Neuronal stem cell (in vitro differentiated cells): ENCODE measurements at regions not wholly inside any gene's neighbourhood (a gene's known extent, or its start where the extent isn't known, plus 50 kb on each side); places are given as distances from the start of the nearest gene placed in this dataset.

ENCODE experiments used
- DNase-seq: peaks from one replicate; pipeline ENCODE4 v3.0.0-alpha.2; 2013; ENCODE audit warnings: low spot score
- H2AFZ ChIP-seq: one replicate; pipeline ENCODE4 v1.6.1; 2013; ENCODE audit warnings: mild to moderate bottlenecking, low read length, inconsistent platforms
- H2AK5ac ChIP-seq: 2 replicates; pipeline ENCODE4 v1.6.1; 2013; ENCODE audit warnings: low read depth, mild to moderate bottlenecking, inconsistent platforms, low read length, moderate library complexity, mixed read lengths
- H2BK120ac ChIP-seq: 2 replicates; pipeline ENCODE4 v1.6.1; 2013; ENCODE audit warnings: low read depth, mild to moderate bottlenecking, inconsistent platforms, low read length, moderate library complexity, mixed read lengths
- H2BK12ac ChIP-seq: one replicate; pipeline ENCODE4 v1.6.1; 2013; ENCODE audit warnings: low read length, inconsistent platforms
- H2BK15ac ChIP-seq: 2 replicates; pipeline ENCODE4 v1.6.1; 2013; ENCODE audit warnings: mild to moderate bottlenecking, low read length, inconsistent platforms, mixed read lengths
- H2BK5ac ChIP-seq: one replicate; pipeline ENCODE4 v1.6.1; 2013; ENCODE audit warnings: inconsistent platforms, mild to moderate bottlenecking, low read length, moderate library complexity
- H3K14ac ChIP-seq: one replicate; pipeline ENCODE4 v1.6.1; 2013; ENCODE audit warnings: low read length, inconsistent platforms
- H3K18ac ChIP-seq: 2 replicates; pipeline ENCODE4 v1.6.1; 2013; ENCODE audit warnings: low read length, inconsistent platforms
- H3K23ac ChIP-seq: 2 replicates; pipeline ENCODE4 v1.6.1; 2013; ENCODE audit warnings: low read depth, mild to moderate bottlenecking, mixed read lengths, low read length, inconsistent platforms; ENCODE audit not compliant: poor library complexity
- H3K27ac ChIP-seq: replicated peaks from 3 replicates; pipeline ENCODE4 v1.5.1; 2013; ENCODE audit warnings: low read length, inconsistent platforms
- H3K27me3 ChIP-seq, 3 experiments: 2 replicates each; pipeline ENCODE4 v1.6.1; 2013; ENCODE audit warnings: low read length in 3 of 3, mild to moderate bottlenecking in 2 of 3, inconsistent platforms in 1 of 3, low read depth in 1 of 3, mixed read lengths in 1 of 3, moderate library complexity in 1 of 3; ENCODE audit not compliant: control insufficient read depth in 3 of 3, insufficient read depth in 3 of 3
- H3K36me3 ChIP-seq, 2 donors: replicated peaks in 1 of 2; 2 replicates each; pipeline ENCODE4 v1.6.1; 2013; ENCODE audit warnings: low read length in 2 of 2; ENCODE audit not compliant: control insufficient read depth in 2 of 2, insufficient read depth in 2 of 2
- H3K4ac ChIP-seq: 2 replicates; pipeline ENCODE4 v1.6.1; 2013; ENCODE audit warnings: inconsistent platforms, mild to moderate bottlenecking, low read length, moderate library complexity
- H3K4me1 ChIP-seq, 2 donors: 1 replicate in 1 of 2; 2 replicates in 1 of 2; pipeline ENCODE4 v1.6.1; 2013; ENCODE audit warnings: low read length in 2 of 2, low read depth in 1 of 2; ENCODE audit not compliant: control insufficient read depth in 2 of 2, insufficient read depth in 1 of 2
- H3K4me2 ChIP-seq: one replicate; pipeline ENCODE4 v1.6.1; 2013; ENCODE audit warnings: mild to moderate bottlenecking, low read length, inconsistent platforms; ENCODE audit not compliant: insufficient read depth, poor library complexity, severe bottlenecking
- H3K4me3 ChIP-seq, 2 donors: 2 replicates each; pipeline ENCODE4 v1.5.1; 2013; ENCODE audit warnings: low read length in 2 of 2, mild to moderate bottlenecking in 2 of 2, inconsistent platforms in 1 of 2, moderate library complexity in 1 of 2
- H3K79me1 ChIP-seq: one replicate; pipeline ENCODE4 v1.6.1; 2013; ENCODE audit warnings: low read depth, mild to moderate bottlenecking, inconsistent platforms, low read length, moderate library complexity
- H3K9ac ChIP-seq: one replicate; pipeline ENCODE4 v1.6.1; 2013; ENCODE audit warnings: mild to moderate bottlenecking, low read depth, low read length, inconsistent platforms; ENCODE audit not compliant: poor library complexity
- H3K9me3 ChIP-seq, 2 donors: replicated peaks in 1 of 2; 2 replicates each; pipeline versions ENCODE3 to v1.6.1; 2013; ENCODE audit warnings: low read length in 2 of 2, mild to moderate bottlenecking in 2 of 2, inconsistent platforms in 1 of 2, low read depth in 1 of 2, mixed read lengths in 1 of 2, moderate library complexity in 1 of 2; ENCODE audit not compliant: control insufficient read depth in 2 of 2, insufficient read depth in 1 of 2
- H4K8ac ChIP-seq: one replicate; pipeline ENCODE4 v1.6.1; 2013; ENCODE audit warnings: low read depth, mild to moderate bottlenecking, inconsistent platforms, low read length, moderate library complexity
- H4K91ac ChIP-seq: one replicate; pipeline ENCODE4 v1.6.1; 2013; ENCODE audit warnings: low read length, low read depth, mild to moderate bottlenecking, inconsistent platforms; ENCODE audit not compliant: poor library complexity
- WGBS, 2 donors: extraction: QIAGEN DNeasy Blood & Tissue Kit; methylation state at CpG; one replicate each; pipeline ENCODE4 v1.1.7; 2013; ENCODE audit warnings: missing lambda C conversion rate in 2 of 2, mixed read lengths in 1 of 2; ENCODE audit not compliant: insufficient read length in 2 of 2, insufficient replicate concordance in 1 of 2; ENCODE audit errors: extremely low coverage in 2 of 2; 5-methylcytosine and 5-hydroxymethylcytosine counted together

DNA sequence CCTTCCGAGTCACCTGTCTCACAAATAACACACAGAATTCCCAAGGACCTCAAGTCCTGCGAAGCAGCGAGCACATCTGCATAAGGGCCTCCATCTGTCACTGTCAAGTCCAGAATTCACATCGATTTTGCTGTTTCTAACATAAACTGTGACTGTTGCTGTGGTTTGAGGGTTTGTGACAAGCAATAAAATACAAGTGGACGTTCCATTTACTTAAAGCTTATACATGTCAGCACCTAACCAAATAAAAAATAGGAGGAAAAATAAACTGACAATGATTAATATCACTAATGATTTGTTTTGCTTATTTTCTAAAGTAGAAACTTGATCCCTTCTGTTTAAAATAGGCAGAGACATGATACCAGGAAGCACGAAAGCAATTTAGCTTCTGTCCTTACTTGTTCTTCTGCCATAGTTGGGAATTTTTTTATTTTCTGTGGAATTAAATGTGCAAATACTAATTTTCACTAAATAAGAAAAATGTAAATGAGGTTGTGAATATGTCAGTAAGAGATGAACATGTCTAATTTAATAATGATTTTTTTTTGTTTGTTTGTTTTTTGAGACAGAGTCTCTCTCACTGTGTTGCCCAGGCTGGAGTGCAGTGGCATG lies 279.1 kb downstream of the FGF9 start:
- no peaks in the 10 kb centered on the region for H3K27me3 ChIP-seq
- no peak overlapping the region for H2BK12ac ChIP-seq
- no peak overlapping the region for H3K14ac ChIP-seq
- no CpG with 5 or more reads among the region's 6 CpGs for whole genome bisulfite sequencing, 2 donors
- H2AFZ ChIP-seq = no peak overlapping the region
- no peak overlapping the region for H3K23ac ChIP-seq
- H3K4me2 ChIP-seq = no peak overlapping the region
- no peak overlapping the region for H3K4ac ChIP-seq
- no peak overlapping the region for H4K91ac ChIP-seq
- H4K8ac ChIP-seq = no peak overlapping the region
- H3K4me3 ChIP-seq = no peak overlapping the region
- no peak overlapping the region for H2BK5ac ChIP-seq
- H3K9ac ChIP-seq = no peak overlapping the region
- H3K79me1 ChIP-seq = no peaks in the 10 kb centered on the region
- H3K4me1 ChIP-seq = peaks cover 0 to 2% of the 10 kb centered on the region in 2 donors
- no peaks in the 10 kb centered on the region for H3K36me3 ChIP-seq
- DNase-seq = no peak
- no peak overlapping the region for H3K18ac ChIP-seq
- H3K9me3 ChIP-seq = peaks cover 1 to 6% of the 10 kb centered on the region in 2 donors
- no peak overlapping the region for H2AK5ac ChIP-seq
- no peak overlapping the region for H2BK120ac ChIP-seq
- no peak overlapping the region for H3K27ac ChIP-seq
- H2BK15ac ChIP-seq = no peak overlapping the region

DNA sequence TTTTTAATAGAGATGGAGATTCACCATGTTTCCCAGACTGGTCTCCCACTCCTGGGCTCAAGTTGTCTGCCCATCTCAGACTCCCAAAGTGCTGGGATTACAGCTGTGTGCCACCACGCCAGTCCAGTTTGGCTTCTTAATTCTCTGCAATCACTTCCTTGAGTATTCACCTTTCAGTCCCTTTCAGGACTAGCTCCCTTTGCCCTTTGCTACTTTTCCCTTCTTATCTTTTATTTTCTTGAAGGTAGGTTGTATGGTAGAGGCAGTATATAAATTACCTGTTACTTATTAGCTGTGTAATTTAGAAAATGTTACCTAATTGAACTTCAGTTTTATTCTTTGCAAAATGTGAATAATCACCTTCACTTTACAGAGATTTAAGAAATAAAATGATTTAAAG lies 285.8 kb downstream of the FGF9 start:
- Histone ChIP-seq H4K8ac (no peak overlapping the region), H3K4ac (no peak overlapping the region), H3K4me3 (no peak overlapping the region), H3K27me3 (no peaks in the 10 kb centered on the region), H3K36me3 (no peaks in the 10 kb centered on the region), H4K91ac (no peak overlapping the region), H3K14ac (no peak overlapping the region), H3K4me1 (no peaks in the 10 kb centered on the region), H3K18ac (no peak overlapping the region), H2AK5ac (no peak overlapping the region), H3K23ac (no peak overlapping the region), H3K27ac (no peak overlapping the region), H3K4me2 (no peak overlapping the region), H2BK120ac (no peak overlapping the region), H2AFZ (no peak overlapping the region), H2BK15ac (no peak overlapping the region), H2BK12ac (no peak overlapping the region), H3K9me3 (no peaks in the 10 kb centered on the region), H3K79me1 (no peaks in the 10 kb centered on the region), H3K9ac (no peak overlapping the region), H2BK5ac (no peak overlapping the region)
- DNase-seq = no peak
- no CpG with 5 or more reads among the region's 1 CpG for WGBS, 2 donors

- no peaks in the 10 kb centered on the region for H3K79me1 ChIP-seq
- H2AK5ac ChIP-seq = no peak overlapping the region
- H2AFZ ChIP-seq = no peak overlapping the region
- H2BK12ac ChIP-seq = no peak overlapping the region
- H3K4me3 ChIP-seq = no peak overlapping the region
- H3K4me2 ChIP-seq = no peak overlapping the region
- no peaks in the 10 kb centered on the region for H3K36me3 ChIP-seq
- H3K23ac ChIP-seq = no peak overlapping the region
- no peaks in the 10 kb centered on the region for H3K9me3 ChIP-seq
- H2BK15ac ChIP-seq = no peak overlapping the region
- H2BK5ac ChIP-seq = no peak overlapping the region
- no peak overlapping the region for H4K91ac ChIP-seq
- H3K9ac ChIP-seq = no peak overlapping the region
- H3K27ac ChIP-seq = no peak overlapping the region
- H3K18ac ChIP-seq = no peak overlapping the region
- no peak overlapping the region for H3K14ac ChIP-seq
- no peaks in the 10 kb centered on the region for H3K27me3 ChIP-seq
- no peaks in the 10 kb centered on the region for H3K4me1 ChIP-seq
- no peak overlapping the region for H4K8ac ChIP-seq
- H2BK120ac ChIP-seq = no peak overlapping the region
- no peak overlapping the region for H3K4ac ChIP-seq
- no peak for DNase-seq
Observed at GRCh38 chr13:21957833-21958232, 287.0 kb downstream of the FGF9 start.

GRCh38 chr13:21960108-21960507 lies 289.2 kb downstream of the FGF9 start:
- no peak overlapping the region for H2BK120ac ChIP-seq
- H3K18ac ChIP-seq = no peak overlapping the region
- no peak overlapping the region for H3K27ac ChIP-seq
- no peaks in the 10 kb centered on the region for H3K9me3 ChIP-seq
- no peak overlapping the region for H3K4me3 ChIP-seq
- no peak overlapping the region for H4K8ac ChIP-seq
- no peak overlapping the region for H2BK15ac ChIP-seq
- H2BK12ac ChIP-seq = no peak overlapping the region
- H3K79me1 ChIP-seq = no peaks in the 10 kb centered on the region
- no peaks in the 10 kb centered on the region for H3K27me3 ChIP-seq
- whole genome bisulfite sequencing, 2 donors = no CpG with 5 or more reads among the region's 3 CpGs
- H3K4me1 ChIP-seq = no peaks in the 10 kb centered on the region
- no peak overlapping the region for H3K23ac ChIP-seq
- no peak overlapping the region for H2AK5ac ChIP-seq
- no peak overlapping the region for H3K14ac ChIP-seq
- H3K4ac ChIP-seq = no peak overlapping the region
- no peak overlapping the region for H3K9ac ChIP-seq
- H2BK5ac ChIP-seq = no peak overlapping the region
- H2AFZ ChIP-seq = no peak overlapping the region
- H3K36me3 ChIP-seq = no peaks in the 10 kb centered on the region
- no peak overlapping the region for H4K91ac ChIP-seq
- no peak overlapping the region for H3K4me2 ChIP-seq
- DNase-seq = no peak
